Fibroblast of lung (primary cell): ENCODE measurements at regions not wholly inside any gene's neighbourhood (a gene's known extent, or its start where the extent isn't known, plus 50 kb on each side); places are given as distances from the start of the nearest gene placed in this dataset.

Experiments used
- EZH2 ChIP-seq: IDR thresholded peaks from 2 replicates; pipeline ENCODE4 v1.5.1; 2012; ENCODE audit warnings: low read length, control low read depth, mild to moderate bottlenecking; ENCODE audit errors: missing control alignments
- TF ChIP-seq, protein P1 (sequence below), 2 donors: IDR thresholded peaks in 1 of 2; conservative IDR thresholded peaks in 1 of 2; 1 replicate in 1 of 2; 2 replicates in 1 of 2; pipeline ENCODE4 v1.5.1; 2011 to 2012; ENCODE audit warnings: low read length in 2 of 2, control low read depth in 1 of 2, inconsistent platforms in 1 of 2, low read depth in 1 of 2, mild to moderate bottlenecking in 1 of 2

GRCh38 chr9:95610006-95610785, 93.4 kb upstream of the PTCH1 start:
- TF ChIP-seq, protein P1, sequence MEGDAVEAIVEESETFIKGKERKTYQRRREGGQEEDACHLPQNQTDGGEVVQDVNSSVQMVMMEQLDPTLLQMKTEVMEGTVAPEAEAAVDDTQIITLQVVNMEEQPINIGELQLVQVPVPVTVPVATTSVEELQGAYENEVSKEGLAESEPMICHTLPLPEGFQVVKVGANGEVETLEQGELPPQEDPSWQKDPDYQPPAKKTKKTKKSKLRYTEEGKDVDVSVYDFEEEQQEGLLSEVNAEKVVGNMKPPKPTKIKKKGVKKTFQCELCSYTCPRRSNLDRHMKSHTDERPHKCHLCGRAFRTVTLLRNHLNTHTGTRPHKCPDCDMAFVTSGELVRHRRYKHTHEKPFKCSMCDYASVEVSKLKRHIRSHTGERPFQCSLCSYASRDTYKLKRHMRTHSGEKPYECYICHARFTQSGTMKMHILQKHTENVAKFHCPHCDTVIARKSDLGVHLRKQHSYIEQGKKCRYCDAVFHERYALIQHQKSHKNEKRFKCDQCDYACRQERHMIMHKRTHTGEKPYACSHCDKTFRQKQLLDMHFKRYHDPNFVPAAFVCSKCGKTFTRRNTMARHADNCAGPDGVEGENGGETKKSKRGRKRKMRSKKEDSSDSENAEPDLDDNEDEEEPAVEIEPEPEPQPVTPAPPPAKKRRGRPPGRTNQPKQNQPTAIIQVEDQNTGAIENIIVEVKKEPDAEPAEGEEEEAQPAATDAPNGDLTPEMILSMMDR (conservative IDR thresholded peaks at IDR 0.05 in 1 of 2, IDR thresholded peaks at IDR 0.05 in 1 of 2; ENCODE audit: low read depth in 1 of 2, low read length in 2 of 2): no peak
- TF ChIP-seq EZH2: no peak
